ENCODE measurements at regions not wholly inside any gene's neighbourhood (a gene's known extent, or its start where the extent isn't known, plus 50 kb on each side); places are given as distances from the start of the nearest gene placed in this dataset.

- TF ChIP-seq CTCF (IDR thresholded peaks at IDR 0.05) (no peak), EZH2 (IDR thresholded peaks at IDR 0.05; ENCODE audit: borderline replicate concordance, insufficient read depth, low read depth, low read length, poor library complexity, severe bottlenecking) (no peak)
These were observed 475.5 kb downstream of the RPS24 start for GRCh38 chr10:78508955-78509748.
